ENCODE measurements at regions not wholly inside any gene's neighbourhood (a gene's known extent, or its start where the extent isn't known, plus 50 kb on each side); places are given as distances from the start of the nearest gene placed in this dataset.

- Histone ChIP-seq H3K9ac (ENCODE audit: low read length) (no peak overlapping the region), H3K27me3 (replicated peaks in 1 of 4; ENCODE audit: control extremely low read depth in 1 of 4, control insufficient read depth in 3 of 4, insufficient read depth in 4 of 4, low read length in 3 of 4) (no peaks in the 10 kb centered on the region), H3K4me1 (ENCODE audit: control insufficient read depth in 2 of 2, insufficient read depth in 2 of 2, low read length in 2 of 2) (no peaks in the 10 kb centered on the region), H3K9me3 (ENCODE audit: control extremely low read depth in 1 of 3, control insufficient read depth in 2 of 3, insufficient read depth in 1 of 3, low read length in 2 of 3) (no peaks in the 10 kb centered on the region), H2AFZ (ENCODE audit: insufficient read depth, low read depth, low read length, poor library complexity, severe bottlenecking) (no peak overlapping the region), H3K4me2 (replicated peaks; ENCODE audit: low read depth, low read length, poor library complexity, severe bottlenecking) (no peak overlapping the region), H3K4me3 (ENCODE audit: control extremely low read depth in 1 of 5, extremely low read depth in 1 of 5, insufficient read depth in 1 of 5, low read depth in 2 of 5, low read length in 4 of 5) (no peak overlapping the region), H3K36me3 (replicated peaks in 1 of 2; ENCODE audit: control extremely low read depth in 1 of 2, control insufficient read depth in 1 of 2, extremely low read depth in 1 of 2, insufficient read depth in 2 of 2, low read length in 1 of 2) (no peaks in the 10 kb centered on the region), H4K20me1 (ENCODE audit: control insufficient read depth, insufficient read depth, low read length, poor library complexity, severe bottlenecking) (no peaks in the 10 kb centered on the region), H3K79me2 (ENCODE audit: control insufficient read depth, insufficient read depth, low read length) (no peaks in the 10 kb centered on the region), H3K27ac (ENCODE audit: low read length in 2 of 2) (no peak overlapping the region)
- ATAC-seq (ENCODE audit: low read depth) (no peak), DNase-seq (no peak)
- WGBS (ENCODE audit: insufficient coverage): no CpG with 5 or more reads among the region's 2 CpGs
- TF ChIP-seq EZH2 (IDR thresholded peaks at IDR 0.05; ENCODE audit: borderline replicate concordance, insufficient read depth, low read depth, low read length, poor library complexity, severe bottlenecking): no peak
- TF ChIP-seq, protein P1, sequence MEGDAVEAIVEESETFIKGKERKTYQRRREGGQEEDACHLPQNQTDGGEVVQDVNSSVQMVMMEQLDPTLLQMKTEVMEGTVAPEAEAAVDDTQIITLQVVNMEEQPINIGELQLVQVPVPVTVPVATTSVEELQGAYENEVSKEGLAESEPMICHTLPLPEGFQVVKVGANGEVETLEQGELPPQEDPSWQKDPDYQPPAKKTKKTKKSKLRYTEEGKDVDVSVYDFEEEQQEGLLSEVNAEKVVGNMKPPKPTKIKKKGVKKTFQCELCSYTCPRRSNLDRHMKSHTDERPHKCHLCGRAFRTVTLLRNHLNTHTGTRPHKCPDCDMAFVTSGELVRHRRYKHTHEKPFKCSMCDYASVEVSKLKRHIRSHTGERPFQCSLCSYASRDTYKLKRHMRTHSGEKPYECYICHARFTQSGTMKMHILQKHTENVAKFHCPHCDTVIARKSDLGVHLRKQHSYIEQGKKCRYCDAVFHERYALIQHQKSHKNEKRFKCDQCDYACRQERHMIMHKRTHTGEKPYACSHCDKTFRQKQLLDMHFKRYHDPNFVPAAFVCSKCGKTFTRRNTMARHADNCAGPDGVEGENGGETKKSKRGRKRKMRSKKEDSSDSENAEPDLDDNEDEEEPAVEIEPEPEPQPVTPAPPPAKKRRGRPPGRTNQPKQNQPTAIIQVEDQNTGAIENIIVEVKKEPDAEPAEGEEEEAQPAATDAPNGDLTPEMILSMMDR (IDR thresholded peaks at IDR 0.05): no peak
- H3K4me3 Mint-ChIP-seq: no peak overlapping the region
- intact Hi-C loops (cut with micrococcal nuclease): no loop called here
- H3K27ac Mint-ChIP-seq: no peak overlapping the region
- CTCF ChIA-PET: no interaction called here
- H3K4me1 Mint-ChIP-seq: no peaks in the 10 kb centered on the region
- no peaks in the 10 kb centered on the region for H3K27me3 Mint-ChIP-seq
- no peaks in the 10 kb centered on the region for H3K9me3 Mint-ChIP-seq (ENCODE audit: insufficient read depth)
- POLR2A ChIA-PET: no interaction called here
Observed at GRCh38 chr5:38709678-38710306, 136.0 kb upstream of the OSMR start.

GRCh38 chr5:38710627-38711026, 135.2 kb upstream of the OSMR start:
- no peaks in the 10 kb centered on the region for H3K79me2 ChIP-seq (ENCODE audit: control insufficient read depth, insufficient read depth, low read length)
- POLR2A ChIA-PET: no interaction called here
- no peaks in the 10 kb centered on the region for H3K4me1 Mint-ChIP-seq
- no peak overlapping the region for H3K27ac Mint-ChIP-seq
- no peaks in the 10 kb centered on the region for H4K20me1 ChIP-seq (ENCODE audit: control insufficient read depth, insufficient read depth, low read length, poor library complexity, severe bottlenecking)
- no peak overlapping the region for H3K9ac ChIP-seq (ENCODE audit: low read length)
- H3K4me2 ChIP-seq (replicated peaks; ENCODE audit: low read depth, low read length, poor library complexity, severe bottlenecking): no peak overlapping the region
- ATAC-seq (ENCODE audit: low read depth) (no peak), DNase-seq (no peak)
- intact Hi-C loops (cut with micrococcal nuclease): no loop called here
- no peak for TF ChIP-seq EZH2 (IDR thresholded peaks at IDR 0.05; ENCODE audit: borderline replicate concordance, insufficient read depth, low read depth, low read length, poor library complexity, severe bottlenecking)
- TF ChIP-seq, protein P1 (IDR thresholded peaks at IDR 0.05): no peak
- H3K4me1 ChIP-seq (ENCODE audit: control insufficient read depth in 2 of 2, insufficient read depth in 2 of 2, low read length in 2 of 2): no peaks in the 10 kb centered on the region
- H3K9me3 ChIP-seq (ENCODE audit: control extremely low read depth in 1 of 3, control insufficient read depth in 2 of 3, insufficient read depth in 1 of 3, low read length in 2 of 3): no peaks in the 10 kb centered on the region
- CTCF ChIA-PET: no interaction called here
- no peak overlapping the region for H3K4me3 Mint-ChIP-seq
- H3K27ac ChIP-seq (ENCODE audit: low read length in 2 of 2): no peak overlapping the region
- H2AFZ ChIP-seq (ENCODE audit: insufficient read depth, low read depth, low read length, poor library complexity, severe bottlenecking): no peak overlapping the region
- H3K4me3 ChIP-seq (ENCODE audit: control extremely low read depth in 1 of 5, extremely low read depth in 1 of 5, insufficient read depth in 1 of 5, low read depth in 2 of 5, low read length in 4 of 5): no peak overlapping the region
- no peaks in the 10 kb centered on the region for H3K27me3 Mint-ChIP-seq
- 100% methylated on average over 2 of the region's 2 CpGs for WGBS (ENCODE audit: insufficient coverage)
- H3K36me3 ChIP-seq (replicated peaks in 1 of 2; ENCODE audit: control extremely low read depth in 1 of 2, control insufficient read depth in 1 of 2, extremely low read depth in 1 of 2, insufficient read depth in 2 of 2, low read length in 1 of 2): no peaks in the 10 kb centered on the region
- H3K27me3 ChIP-seq (replicated peaks in 1 of 4; ENCODE audit: control extremely low read depth in 1 of 4, control insufficient read depth in 3 of 4, insufficient read depth in 4 of 4, low read length in 3 of 4): no peaks in the 10 kb centered on the region
- no peaks in the 10 kb centered on the region for H3K9me3 Mint-ChIP-seq (ENCODE audit: insufficient read depth)
